Hematopoietic multipotent progenitor cell treated with erythropoietin and hydrocortisone succinate and interleukin-3 and kit ligand, for 4 days (in vitro differentiated cells): ENCODE measurements at regions not wholly inside any gene's neighbourhood (a gene's known extent, or its start where the extent isn't known, plus 50 kb on each side); places are given as distances from the start of the nearest gene placed in this dataset.
"Not testable (repeated sequence)": the region's sequence is repeated elsewhere in the genome, so short reads cannot be mapped to it uniquely, and the experiment has no call there.

Experiments
- DNase-seq: peaks from one replicate; pipeline ENCODE4 v3.0.0-alpha.2; 2015

DNA sequence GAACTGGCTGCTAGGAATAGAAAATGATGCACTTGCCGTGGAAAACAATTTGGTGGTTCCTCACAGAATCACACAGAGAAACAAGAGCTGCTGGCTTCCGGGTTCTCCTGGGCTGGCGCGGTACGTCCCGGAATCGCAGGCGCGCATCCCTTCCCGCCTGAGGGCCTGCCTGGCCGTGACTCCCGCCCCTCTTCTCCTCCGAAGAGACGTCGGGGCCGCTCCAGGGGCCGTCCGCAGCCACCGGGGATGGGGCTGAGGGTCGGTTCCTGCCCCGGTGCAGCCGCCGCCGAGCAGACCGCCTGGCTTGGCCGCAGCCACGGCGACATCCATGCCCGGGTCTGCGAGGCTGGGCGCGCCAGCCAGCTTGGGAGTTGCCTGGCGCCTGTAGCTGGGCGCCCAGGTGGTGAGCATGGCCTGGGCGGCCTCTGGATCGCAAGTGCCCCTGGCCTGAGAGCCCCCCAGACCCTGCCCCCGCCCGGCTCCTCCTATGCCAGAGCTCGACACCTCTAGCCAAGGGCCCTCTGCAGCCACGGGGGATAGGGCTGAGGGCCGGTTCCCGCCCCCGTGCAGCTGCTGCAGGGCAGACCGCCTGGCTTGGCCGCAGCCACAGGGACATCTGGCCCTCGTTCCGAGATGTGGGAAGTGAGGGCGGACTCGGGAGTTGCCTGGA, 83.9 kb upstream of the ZNG1F start:
- peak; percentile 7 for DNase-seq

DNA sequence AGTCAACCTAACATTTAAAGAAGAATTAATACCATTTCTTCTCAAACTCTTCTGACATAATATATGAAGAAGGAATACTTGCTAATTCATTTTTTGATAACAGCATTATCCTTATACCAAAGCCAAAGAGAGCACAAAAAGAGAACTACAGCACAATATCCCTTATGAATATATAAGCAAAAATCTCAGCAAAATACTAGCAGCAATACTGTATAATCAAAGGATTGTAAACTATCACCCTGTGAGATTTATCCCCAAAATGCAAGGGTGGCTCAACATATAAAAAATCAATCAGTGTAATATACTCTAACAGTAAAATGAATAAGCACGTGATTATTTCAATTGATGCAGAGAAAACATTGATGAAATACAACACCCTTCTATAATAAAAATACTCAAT, 81.9 kb upstream of the ZNG1F start:
- not testable (repeated sequence) for DNase-seq

GRCh38 chr9:41269471-41269870, 80.4 kb upstream of the ZNG1F start:
- DNase-seq = not testable (repeated sequence)

- DNase-seq = not testable (repeated sequence)
Observed at GRCh38 chr9:41269054-41269453, 79.9 kb upstream of the ZNG1F start.

GRCh38 chr9:41266602-41267001, 77.5 kb upstream of the ZNG1F start:
- DNase-seq = peak; percentile 8

DNA sequence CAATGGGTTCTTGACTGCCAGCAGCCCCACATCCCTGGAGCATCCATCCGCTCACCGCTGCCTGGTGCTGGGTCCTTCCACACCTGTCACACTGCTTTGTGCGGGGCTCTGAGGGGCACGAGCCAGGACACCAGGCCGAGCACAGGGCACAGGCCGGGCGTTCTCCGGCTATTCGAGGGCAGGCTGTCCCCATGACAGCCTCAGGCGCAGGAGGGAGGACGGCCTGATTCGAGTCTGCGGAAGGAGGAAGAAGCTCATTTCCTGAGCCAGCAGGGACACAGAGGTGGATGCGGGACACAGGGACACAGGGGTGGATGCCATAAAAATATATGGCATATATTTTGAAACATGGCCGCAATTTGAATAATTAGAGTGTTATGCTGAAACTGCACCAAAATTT, 76.9 kb upstream of the ZNG1F start:
- DNase-seq = not testable (repeated sequence)

DNA sequence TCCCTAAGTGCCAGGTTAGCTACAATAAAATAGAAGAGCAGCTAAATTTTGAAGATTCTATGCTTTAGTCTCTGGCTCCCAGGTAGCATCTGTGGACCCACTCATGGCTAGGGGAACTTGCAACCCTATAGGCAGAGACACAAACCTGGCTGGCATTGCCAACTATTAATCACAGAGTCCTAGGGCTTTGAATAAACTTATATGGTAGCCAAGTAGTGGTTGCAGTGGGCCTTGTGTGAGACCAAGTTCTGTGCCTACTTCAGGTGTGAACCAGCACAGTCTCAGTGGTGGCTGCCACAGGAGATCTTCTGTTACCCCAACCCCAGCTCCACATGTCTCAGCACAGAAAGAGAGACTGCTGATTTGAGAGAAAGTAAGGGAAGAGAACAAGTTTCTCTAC, 62.9 kb upstream of the ZNG1F start:
- not testable (repeated sequence) for DNase-seq

DNA sequence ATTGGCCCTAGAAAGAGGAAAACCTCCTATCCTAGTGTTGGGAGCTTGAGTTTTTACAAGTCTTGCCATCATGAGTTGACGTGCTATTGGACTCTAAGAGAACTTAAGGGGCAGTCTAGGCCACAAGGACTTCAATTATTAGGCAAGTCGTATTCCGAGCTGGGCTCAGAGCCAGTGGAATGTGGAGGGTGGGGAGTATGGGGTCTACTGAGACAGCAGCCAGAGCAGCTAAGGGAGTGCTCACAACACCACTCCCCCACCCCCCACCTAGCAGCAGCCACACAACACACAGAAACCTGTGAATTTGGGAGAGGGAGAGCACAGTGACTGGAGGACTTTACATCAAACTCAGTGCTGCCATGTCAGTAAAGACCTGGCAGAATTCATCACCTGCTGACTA, 62.0 kb upstream of the ZNG1F start:
- not testable (repeated sequence) for DNase-seq

- not testable (repeated sequence) for DNase-seq
Observed at GRCh38 chr9:41246702-41247101, 57.6 kb upstream of the ZNG1F start.
